ENCODE measurements at regions not wholly inside any gene's neighbourhood (a gene's known extent, or its start where the extent isn't known, plus 50 kb on each side); places are given as distances from the start of the nearest gene placed in this dataset.

DNA sequence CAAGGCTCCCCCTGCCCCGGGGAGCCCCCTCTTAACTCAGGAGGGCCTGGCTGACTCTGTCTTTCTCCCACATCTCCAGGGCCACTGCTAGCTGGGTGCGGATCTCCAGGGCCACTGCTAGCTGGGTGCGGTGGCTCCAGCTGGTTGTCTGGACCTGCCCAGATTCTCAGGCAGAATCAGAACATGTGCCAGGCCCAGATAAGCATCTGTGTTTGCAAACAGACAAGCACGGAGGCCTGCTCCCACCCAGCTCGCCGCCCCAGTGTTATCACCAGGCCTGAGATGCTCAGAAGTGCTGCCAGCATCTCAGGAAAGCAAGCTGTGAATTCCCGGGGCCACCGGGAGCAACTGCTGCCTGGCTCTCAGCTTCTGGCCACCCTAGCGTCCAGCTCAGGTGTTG is 98.4 kb upstream of the FZD10 start:
- in situ Hi-C loops (cut with MboI; ENCODE audit: low sequenced_read_pairs, unreplicated experiment), result no loop called here
- TF ChIP-seq, protein P1, sequence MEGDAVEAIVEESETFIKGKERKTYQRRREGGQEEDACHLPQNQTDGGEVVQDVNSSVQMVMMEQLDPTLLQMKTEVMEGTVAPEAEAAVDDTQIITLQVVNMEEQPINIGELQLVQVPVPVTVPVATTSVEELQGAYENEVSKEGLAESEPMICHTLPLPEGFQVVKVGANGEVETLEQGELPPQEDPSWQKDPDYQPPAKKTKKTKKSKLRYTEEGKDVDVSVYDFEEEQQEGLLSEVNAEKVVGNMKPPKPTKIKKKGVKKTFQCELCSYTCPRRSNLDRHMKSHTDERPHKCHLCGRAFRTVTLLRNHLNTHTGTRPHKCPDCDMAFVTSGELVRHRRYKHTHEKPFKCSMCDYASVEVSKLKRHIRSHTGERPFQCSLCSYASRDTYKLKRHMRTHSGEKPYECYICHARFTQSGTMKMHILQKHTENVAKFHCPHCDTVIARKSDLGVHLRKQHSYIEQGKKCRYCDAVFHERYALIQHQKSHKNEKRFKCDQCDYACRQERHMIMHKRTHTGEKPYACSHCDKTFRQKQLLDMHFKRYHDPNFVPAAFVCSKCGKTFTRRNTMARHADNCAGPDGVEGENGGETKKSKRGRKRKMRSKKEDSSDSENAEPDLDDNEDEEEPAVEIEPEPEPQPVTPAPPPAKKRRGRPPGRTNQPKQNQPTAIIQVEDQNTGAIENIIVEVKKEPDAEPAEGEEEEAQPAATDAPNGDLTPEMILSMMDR (IDR thresholded peaks at IDR 0.05; ENCODE audit: borderline replicate concordance, control extremely low read depth, extremely low read depth, insufficient read depth, missing control alignments), result no peak
- DNase-seq (ENCODE audit: low spot score), result no peak

DNA sequence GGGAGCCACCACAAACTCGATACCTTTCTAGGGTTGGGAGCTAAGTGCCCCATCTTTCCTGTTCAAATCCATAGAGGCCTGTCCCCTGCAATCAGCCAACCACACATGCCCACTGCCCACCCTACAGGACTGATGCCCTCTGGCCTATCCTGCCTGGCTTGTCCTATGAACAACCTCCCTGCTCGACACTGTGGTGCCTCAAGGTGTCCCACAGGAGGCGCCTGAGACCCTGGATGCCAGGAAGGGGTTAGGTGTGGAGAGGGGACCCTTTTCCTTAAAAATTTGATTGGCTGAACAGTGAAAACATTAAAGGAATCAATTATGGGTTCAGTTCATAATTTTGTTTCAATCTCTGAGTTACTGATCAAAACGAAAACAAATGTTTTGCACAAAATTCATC is 97.3 kb upstream of the FZD10 start:
- no peak for DNase-seq (ENCODE audit: low spot score)
- in situ Hi-C loops (cut with MboI; ENCODE audit: low sequenced_read_pairs, unreplicated experiment), result no loop called here
- TF ChIP-seq, protein P1 (IDR thresholded peaks at IDR 0.05; ENCODE audit: borderline replicate concordance, control extremely low read depth, extremely low read depth, insufficient read depth, missing control alignments), result no peak

DNA sequence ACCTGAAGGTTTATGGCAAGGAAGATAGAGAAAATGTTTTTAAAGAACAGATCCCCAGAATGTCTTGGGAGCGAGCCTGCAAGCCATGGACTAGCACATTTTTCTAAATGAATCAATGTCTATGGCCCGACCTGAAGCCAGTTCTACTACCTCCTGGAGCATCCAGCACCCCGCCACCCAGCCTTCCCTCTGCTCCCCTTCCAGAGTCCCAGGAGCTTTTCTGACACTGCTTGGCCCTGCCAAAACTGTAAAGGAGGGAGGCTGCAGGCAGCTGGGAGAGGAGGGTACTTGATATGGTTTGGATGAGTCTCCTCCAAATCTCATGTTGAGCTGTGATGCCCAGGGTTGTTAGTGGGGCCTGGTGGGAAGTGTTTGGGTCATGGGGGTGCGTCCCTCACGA is 95.5 kb upstream of the FZD10 start:
- in situ Hi-C loops (cut with MboI; ENCODE audit: low sequenced_read_pairs, unreplicated experiment), result no loop called here
- TF ChIP-seq, protein P1 (IDR thresholded peaks at IDR 0.05; ENCODE audit: borderline replicate concordance, control extremely low read depth, extremely low read depth, insufficient read depth, missing control alignments), result no peak

DNA sequence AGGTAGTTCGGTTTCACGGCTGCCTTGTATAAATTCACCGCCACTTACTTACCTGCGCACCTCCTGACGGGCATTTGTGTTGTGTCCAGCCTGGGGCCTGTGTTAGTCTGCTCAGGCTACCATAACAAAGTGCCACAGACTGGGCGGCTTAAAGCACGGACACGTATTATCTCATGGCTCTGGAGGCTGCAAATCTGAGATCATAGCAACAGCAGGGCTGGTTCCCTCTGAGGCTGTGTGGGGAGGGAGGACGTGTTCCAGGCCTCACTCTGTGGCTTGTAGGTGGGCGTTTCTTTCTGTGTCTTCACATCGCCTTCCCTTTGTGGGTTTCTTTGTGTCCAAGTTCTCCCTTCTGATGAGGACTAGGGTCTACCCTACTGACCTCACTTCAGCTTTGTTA is 93.5 kb upstream of the FZD10 start:
- in situ Hi-C loops (cut with MboI; ENCODE audit: low sequenced_read_pairs, unreplicated experiment), result no loop called here

More for the DNA sequence above, 95.5 kb upstream of the FZD10 start:
- DNase-seq (ENCODE audit: low spot score), result no peak

DNA sequence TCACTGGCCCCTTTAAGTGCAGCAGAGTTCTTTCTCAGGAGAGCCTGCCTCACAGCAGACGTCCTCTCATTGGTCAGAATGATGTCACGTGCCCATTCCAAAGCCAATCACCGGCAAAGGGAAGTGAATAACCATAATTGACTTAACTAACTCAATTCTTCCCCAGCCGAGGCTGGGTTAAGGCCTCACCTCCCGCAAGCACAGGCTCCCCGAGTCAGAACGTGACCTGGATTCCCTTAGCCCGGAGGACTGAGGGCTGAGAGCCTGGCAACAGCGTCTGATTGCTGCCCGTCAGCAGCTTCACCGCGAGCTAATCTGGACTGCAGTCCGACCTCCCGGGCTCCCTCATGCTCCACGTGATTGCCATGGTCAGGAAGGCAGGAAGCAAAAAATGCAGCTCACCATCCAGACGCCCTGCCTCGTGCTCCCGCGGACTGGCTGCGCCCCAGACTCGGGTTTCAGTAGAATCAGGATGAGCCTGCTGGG is 92.1 kb upstream of the FZD10 start:
- in situ Hi-C loops (cut with MboI; ENCODE audit: low sequenced_read_pairs, unreplicated experiment), result no loop called here
- no peak for DNase-seq (ENCODE audit: low spot score)
- TF ChIP-seq, protein P1 (IDR thresholded peaks at IDR 0.05; ENCODE audit: borderline replicate concordance, control extremely low read depth, extremely low read depth, insufficient read depth, missing control alignments), result no peak

More for the DNA sequence above, 93.5 kb upstream of the FZD10 start:
- TF ChIP-seq, protein P1 (IDR thresholded peaks at IDR 0.05; ENCODE audit: borderline replicate concordance, control extremely low read depth, extremely low read depth, insufficient read depth, missing control alignments), result no peak
- DNase-seq (ENCODE audit: low spot score), result no peak

DNA sequence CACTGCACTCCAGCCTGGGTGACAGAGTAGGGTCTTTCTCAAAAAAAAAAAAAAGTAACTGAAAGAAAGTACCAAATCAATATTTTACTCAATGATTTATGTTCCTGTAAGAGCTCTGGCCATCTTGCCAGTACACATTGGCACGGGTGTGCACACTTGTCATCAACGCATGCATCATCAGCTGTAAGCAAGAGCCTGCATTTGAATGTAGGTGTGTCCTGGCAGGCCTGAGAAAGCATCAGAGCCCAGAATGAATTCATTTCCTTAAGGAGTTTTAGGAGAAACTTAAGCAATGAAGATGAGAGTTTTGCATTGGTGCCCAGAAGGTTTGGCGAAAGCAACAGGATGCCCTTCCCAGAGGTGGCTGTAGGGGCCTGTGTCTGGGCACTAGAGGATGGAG is 88.5 kb upstream of the FZD10 start:
- no peak for DNase-seq (ENCODE audit: low spot score)
- in situ Hi-C loops (cut with MboI; ENCODE audit: low sequenced_read_pairs, unreplicated experiment), result no loop called here
- TF ChIP-seq, protein P1 (IDR thresholded peaks at IDR 0.05; ENCODE audit: borderline replicate concordance, control extremely low read depth, extremely low read depth, insufficient read depth, missing control alignments), result no peak

Measured in GM13976 (cell line).